Right lobe of liver (tissue), 4 donors: ENCODE measurements at regions not wholly inside any gene's neighbourhood (a gene's known extent, or its start where the extent isn't known, plus 50 kb on each side); places are given as distances from the start of the nearest gene placed in this dataset.

Experiments used
- POLR2A ChIP-seq: fragments of 450-650 bp; IDR thresholded peaks from one replicate; pipeline ENCODE4 v1.6.1; 2017; ENCODE audit warnings: antibody characterized with exemption, mild to moderate bottlenecking
- TF ChIP-seq, protein P1 (sequence below), 4 donors: fragments of 200-600 bp in 3 of 4; fragments of 450-650 bp in 1 of 4; IDR thresholded peaks; one replicate each; pipeline versions ENCODE4 v1.5.1 to v1.8.0; 2016 to 2022; ENCODE audit warnings: antibody characterized with exemption in 4 of 4, mild to moderate bottlenecking in 2 of 4
- donor health status: DM: no; HTN: no; CAD: no.
- donor health status: DM: no; HTN: no; CAD: no.
- donor health status: DM: no; HTN: yes; CAD: no.

DNA sequence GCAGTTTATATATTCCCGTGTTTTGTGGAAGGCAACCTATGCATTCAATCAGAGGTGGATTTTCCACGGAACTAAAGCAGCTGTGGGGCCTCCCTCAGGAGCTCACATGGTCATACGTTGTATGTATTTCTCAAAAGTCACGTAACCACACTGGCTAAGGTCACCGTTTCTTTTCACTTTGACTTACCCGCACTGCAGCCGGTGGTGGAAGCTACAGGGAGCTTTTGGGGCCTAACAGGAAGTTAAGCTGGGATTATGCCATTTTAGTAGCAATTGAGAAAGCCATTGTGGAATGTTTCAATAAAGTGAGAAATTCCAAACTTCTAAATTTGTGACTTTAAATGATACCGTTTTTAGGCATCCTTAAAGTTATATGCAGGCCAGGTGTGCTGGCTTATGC, 111.2 kb upstream of the KLF6 start:
- no peak for TF ChIP-seq POLR2A
- TF ChIP-seq, protein P1, sequence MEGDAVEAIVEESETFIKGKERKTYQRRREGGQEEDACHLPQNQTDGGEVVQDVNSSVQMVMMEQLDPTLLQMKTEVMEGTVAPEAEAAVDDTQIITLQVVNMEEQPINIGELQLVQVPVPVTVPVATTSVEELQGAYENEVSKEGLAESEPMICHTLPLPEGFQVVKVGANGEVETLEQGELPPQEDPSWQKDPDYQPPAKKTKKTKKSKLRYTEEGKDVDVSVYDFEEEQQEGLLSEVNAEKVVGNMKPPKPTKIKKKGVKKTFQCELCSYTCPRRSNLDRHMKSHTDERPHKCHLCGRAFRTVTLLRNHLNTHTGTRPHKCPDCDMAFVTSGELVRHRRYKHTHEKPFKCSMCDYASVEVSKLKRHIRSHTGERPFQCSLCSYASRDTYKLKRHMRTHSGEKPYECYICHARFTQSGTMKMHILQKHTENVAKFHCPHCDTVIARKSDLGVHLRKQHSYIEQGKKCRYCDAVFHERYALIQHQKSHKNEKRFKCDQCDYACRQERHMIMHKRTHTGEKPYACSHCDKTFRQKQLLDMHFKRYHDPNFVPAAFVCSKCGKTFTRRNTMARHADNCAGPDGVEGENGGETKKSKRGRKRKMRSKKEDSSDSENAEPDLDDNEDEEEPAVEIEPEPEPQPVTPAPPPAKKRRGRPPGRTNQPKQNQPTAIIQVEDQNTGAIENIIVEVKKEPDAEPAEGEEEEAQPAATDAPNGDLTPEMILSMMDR (IDR thresholded peaks at IDR 0.05), result no peak
